ENCODE measurements at regions not wholly inside any gene's neighbourhood (a gene's known extent, or its start where the extent isn't known, plus 50 kb on each side); places are given as distances from the start of the nearest gene placed in this dataset.

DNA sequence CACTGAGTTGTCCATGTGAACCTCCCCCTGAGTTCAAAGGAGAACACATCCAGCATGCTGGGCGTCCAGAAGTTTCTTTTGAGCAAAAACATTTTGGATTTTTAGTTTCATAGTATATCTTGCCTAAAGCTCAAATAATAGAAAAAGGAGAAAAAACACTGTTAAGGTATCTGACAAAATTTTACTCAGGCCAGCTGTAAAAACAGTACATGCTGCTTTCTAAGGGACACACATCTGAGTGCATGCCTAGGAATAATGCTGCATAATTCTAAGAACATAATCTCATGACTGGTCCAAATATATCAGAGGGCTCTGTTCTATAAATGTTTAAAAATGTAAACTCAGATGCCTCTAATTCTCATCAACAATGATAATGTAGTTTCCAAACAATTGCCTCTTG is 561.3 kb upstream of the INTU start:
- no peaks in the 10 kb centered on the region for H3K4me1 Mint-ChIP-seq
- no peaks in the 10 kb centered on the region for H3K27me3 ChIP-seq (replicated peaks in 1 of 4; ENCODE audit: control extremely low read depth in 1 of 4, control insufficient read depth in 3 of 4, insufficient read depth in 4 of 4, low read length in 3 of 4)
- H3K27ac ChIP-seq (ENCODE audit: low read length in 2 of 2) = no peak overlapping the region
- no peak overlapping the region for H3K9ac ChIP-seq (ENCODE audit: low read length)
- no peak overlapping the region for H2AFZ ChIP-seq (ENCODE audit: insufficient read depth, low read depth, low read length, poor library complexity, severe bottlenecking)
- no peaks in the 10 kb centered on the region for H3K36me3 ChIP-seq (replicated peaks in 1 of 2; ENCODE audit: control extremely low read depth in 1 of 2, control insufficient read depth in 1 of 2, extremely low read depth in 1 of 2, insufficient read depth in 2 of 2, low read length in 1 of 2)
- H3K27ac Mint-ChIP-seq = no peak overlapping the region
- no CpG with 5 or more reads among the region's 1 CpG for WGBS (ENCODE audit: insufficient coverage)
- H3K9me3 ChIP-seq (ENCODE audit: control extremely low read depth in 1 of 3, control insufficient read depth in 2 of 3, insufficient read depth in 1 of 3, low read length in 2 of 3) = peaks cover 0 to 1% (median 0%) of the 10 kb centered on the region in 3 donors
- H4K20me1 ChIP-seq (ENCODE audit: control insufficient read depth, insufficient read depth, low read length, poor library complexity, severe bottlenecking) = no peaks in the 10 kb centered on the region
- no peak overlapping the region for H3K4me3 Mint-ChIP-seq
- TF ChIP-seq, protein P1, sequence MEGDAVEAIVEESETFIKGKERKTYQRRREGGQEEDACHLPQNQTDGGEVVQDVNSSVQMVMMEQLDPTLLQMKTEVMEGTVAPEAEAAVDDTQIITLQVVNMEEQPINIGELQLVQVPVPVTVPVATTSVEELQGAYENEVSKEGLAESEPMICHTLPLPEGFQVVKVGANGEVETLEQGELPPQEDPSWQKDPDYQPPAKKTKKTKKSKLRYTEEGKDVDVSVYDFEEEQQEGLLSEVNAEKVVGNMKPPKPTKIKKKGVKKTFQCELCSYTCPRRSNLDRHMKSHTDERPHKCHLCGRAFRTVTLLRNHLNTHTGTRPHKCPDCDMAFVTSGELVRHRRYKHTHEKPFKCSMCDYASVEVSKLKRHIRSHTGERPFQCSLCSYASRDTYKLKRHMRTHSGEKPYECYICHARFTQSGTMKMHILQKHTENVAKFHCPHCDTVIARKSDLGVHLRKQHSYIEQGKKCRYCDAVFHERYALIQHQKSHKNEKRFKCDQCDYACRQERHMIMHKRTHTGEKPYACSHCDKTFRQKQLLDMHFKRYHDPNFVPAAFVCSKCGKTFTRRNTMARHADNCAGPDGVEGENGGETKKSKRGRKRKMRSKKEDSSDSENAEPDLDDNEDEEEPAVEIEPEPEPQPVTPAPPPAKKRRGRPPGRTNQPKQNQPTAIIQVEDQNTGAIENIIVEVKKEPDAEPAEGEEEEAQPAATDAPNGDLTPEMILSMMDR (IDR thresholded peaks at IDR 0.05) = no peak
- no peaks in the 10 kb centered on the region for H3K27me3 Mint-ChIP-seq
- DNase-seq = no peak
- intact Hi-C loops (cut with micrococcal nuclease) = no loop called here
- H3K4me3 ChIP-seq (ENCODE audit: control extremely low read depth in 1 of 5, extremely low read depth in 1 of 5, insufficient read depth in 1 of 5, low read depth in 2 of 5, low read length in 4 of 5) = no peak overlapping the region
- H3K9me3 Mint-ChIP-seq (ENCODE audit: insufficient read depth) = peaks cover 6% of the 10 kb centered on the region
- no peak for ATAC-seq (ENCODE audit: low read depth)
- ChIA-PET CTCF (no interaction called here), POLR2A (no interaction called here)
- H3K79me2 ChIP-seq (ENCODE audit: control insufficient read depth, insufficient read depth, low read length) = no peaks in the 10 kb centered on the region
- no peaks in the 10 kb centered on the region for H3K4me1 ChIP-seq (ENCODE audit: control insufficient read depth in 2 of 2, insufficient read depth in 2 of 2, low read length in 2 of 2)
- H3K4me2 ChIP-seq (replicated peaks; ENCODE audit: low read depth, low read length, poor library complexity, severe bottlenecking) = no peak overlapping the region

DNA sequence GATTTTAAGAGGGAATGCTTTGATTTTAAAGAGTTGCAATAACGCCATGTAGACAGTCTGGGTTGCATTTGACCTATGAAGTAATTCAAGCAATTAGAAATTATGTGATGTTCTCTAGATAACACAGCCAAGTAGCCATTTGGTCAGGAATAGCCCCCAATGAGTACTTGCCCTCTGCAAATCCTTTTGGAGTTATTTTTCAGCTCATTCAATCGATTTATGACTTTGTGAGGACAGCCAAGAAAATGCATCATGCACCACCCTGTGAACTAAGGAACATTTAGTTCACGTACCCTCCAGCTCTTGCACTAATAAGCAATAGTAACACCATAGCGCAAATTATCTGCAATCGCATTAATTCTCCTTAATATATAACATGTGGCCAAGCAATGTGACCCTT is 552.6 kb upstream of the INTU start:
- TF ChIP-seq EZH2 (IDR thresholded peaks at IDR 0.05; ENCODE audit: borderline replicate concordance, insufficient read depth, low read depth, low read length, poor library complexity, severe bottlenecking) = no peak
- TF ChIP-seq, protein P1 (IDR thresholded peaks at IDR 0.05) = no peak
- Histone ChIP-seq H4K20me1 (ENCODE audit: control insufficient read depth, insufficient read depth, low read length, poor library complexity, severe bottlenecking) (no peaks in the 10 kb centered on the region), H3K9ac (ENCODE audit: low read length) (no peak overlapping the region), H3K79me2 (ENCODE audit: control insufficient read depth, insufficient read depth, low read length) (no peaks in the 10 kb centered on the region), H3K36me3 (replicated peaks in 1 of 2; ENCODE audit: control extremely low read depth in 1 of 2, control insufficient read depth in 1 of 2, extremely low read depth in 1 of 2, insufficient read depth in 2 of 2, low read length in 1 of 2) (no peaks in the 10 kb centered on the region), H3K27ac (ENCODE audit: low read length in 2 of 2) (no peak overlapping the region), H3K4me1 (ENCODE audit: control insufficient read depth in 2 of 2, insufficient read depth in 2 of 2, low read length in 2 of 2) (no peaks in the 10 kb centered on the region), H3K27me3 (replicated peaks in 1 of 4; ENCODE audit: control extremely low read depth in 1 of 4, control insufficient read depth in 3 of 4, insufficient read depth in 4 of 4, low read length in 3 of 4) (no peaks in the 10 kb centered on the region), H3K4me3 (ENCODE audit: control extremely low read depth in 1 of 5, extremely low read depth in 1 of 5, insufficient read depth in 1 of 5, low read depth in 2 of 5, low read length in 4 of 5) (no peak overlapping the region), H2AFZ (ENCODE audit: insufficient read depth, low read depth, low read length, poor library complexity, severe bottlenecking) (no peak overlapping the region), H3K4me2 (replicated peaks; ENCODE audit: low read depth, low read length, poor library complexity, severe bottlenecking) (no peak overlapping the region), H3K9me3 (ENCODE audit: control extremely low read depth in 1 of 3, control insufficient read depth in 2 of 3, insufficient read depth in 1 of 3, low read length in 2 of 3) (peaks cover 0 to 11% (median 0%) of the 10 kb centered on the region in 3 donors)
- no peaks in the 10 kb centered on the region for H3K27me3 Mint-ChIP-seq
- ATAC-seq (ENCODE audit: low read depth) = no peak
- H3K9me3 Mint-ChIP-seq (ENCODE audit: insufficient read depth) = peaks cover 4% of the 10 kb centered on the region
- intact Hi-C loops (cut with micrococcal nuclease) = no loop called here
- no peaks in the 10 kb centered on the region for H3K4me1 Mint-ChIP-seq
- no peak for DNase-seq
- 84% methylated on average over 3 of the region's 5 CpGs for WGBS (ENCODE audit: insufficient coverage)
- ChIA-PET POLR2A (no interaction called here), CTCF (no interaction called here)
- H3K4me3 Mint-ChIP-seq = no peak overlapping the region
- no peak overlapping the region for H3K27ac Mint-ChIP-seq

All from B cell (primary cell).